ENCODE measurements at regions not wholly inside any gene's neighbourhood (a gene's known extent, or its start where the extent isn't known, plus 50 kb on each side); places are given as distances from the start of the nearest gene placed in this dataset.

GRCh38 chr4:166432842-166433241, 559.8 kb downstream of the TLL1 start:
- DNase-seq (ENCODE audit: extremely low read depth in 1 of 11, low read depth in 9 of 11, low spot score in 4 of 11), result no peak

DNA sequence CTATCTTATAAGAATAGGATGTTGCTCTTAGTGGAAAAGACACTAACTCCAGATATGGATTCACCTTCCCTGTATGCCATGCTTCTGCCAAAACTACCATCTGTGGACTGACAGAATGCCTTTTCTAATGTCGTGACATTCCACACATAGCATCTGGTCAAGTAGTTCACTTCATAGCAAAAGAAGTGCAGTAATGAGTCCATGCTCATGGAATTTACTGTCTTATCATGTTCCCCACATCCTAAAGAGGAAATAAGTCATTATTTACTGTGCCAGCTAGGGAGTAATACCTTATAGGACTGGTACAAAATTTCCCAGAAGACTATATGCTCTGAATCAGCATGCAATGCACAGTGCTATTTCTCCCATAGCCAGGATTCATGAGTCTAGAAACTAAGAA, 562.4 kb downstream of the TLL1 start:
- no peak for DNase-seq (ENCODE audit: extremely low read depth in 1 of 11, low read depth in 9 of 11, low spot score in 4 of 11)

- DNase-seq (ENCODE audit: extremely low read depth in 1 of 11, low read depth in 9 of 11, low spot score in 4 of 11), result no peak
Observed at GRCh38 chr4:166458756-166459155, 585.7 kb downstream of the TLL1 start.

DNA sequence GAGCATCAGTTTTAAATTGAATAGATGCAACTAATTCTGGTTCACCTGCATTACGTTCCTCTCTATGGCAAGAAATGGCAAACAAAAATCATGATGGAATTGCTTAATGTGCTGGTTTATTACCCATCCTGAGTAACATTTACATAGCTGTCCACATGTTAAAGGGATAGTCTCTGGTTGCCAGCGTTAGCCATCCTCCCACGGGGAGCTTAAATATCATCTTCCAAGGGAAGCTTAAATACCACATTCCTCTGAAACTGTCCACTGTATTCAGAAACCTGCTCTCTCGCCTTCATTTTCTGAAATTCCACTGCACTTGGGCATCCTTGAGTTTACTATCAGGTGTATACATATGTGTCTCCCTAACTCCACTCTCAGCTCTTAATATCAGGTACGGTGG, 586.6 kb downstream of the TLL1 start:
- DNase-seq (ENCODE audit: extremely low read depth in 1 of 11, low read depth in 9 of 11, low spot score in 4 of 11), result peak in 8 of 11 donors; percentile 2 to 25 (median 10)

DNA sequence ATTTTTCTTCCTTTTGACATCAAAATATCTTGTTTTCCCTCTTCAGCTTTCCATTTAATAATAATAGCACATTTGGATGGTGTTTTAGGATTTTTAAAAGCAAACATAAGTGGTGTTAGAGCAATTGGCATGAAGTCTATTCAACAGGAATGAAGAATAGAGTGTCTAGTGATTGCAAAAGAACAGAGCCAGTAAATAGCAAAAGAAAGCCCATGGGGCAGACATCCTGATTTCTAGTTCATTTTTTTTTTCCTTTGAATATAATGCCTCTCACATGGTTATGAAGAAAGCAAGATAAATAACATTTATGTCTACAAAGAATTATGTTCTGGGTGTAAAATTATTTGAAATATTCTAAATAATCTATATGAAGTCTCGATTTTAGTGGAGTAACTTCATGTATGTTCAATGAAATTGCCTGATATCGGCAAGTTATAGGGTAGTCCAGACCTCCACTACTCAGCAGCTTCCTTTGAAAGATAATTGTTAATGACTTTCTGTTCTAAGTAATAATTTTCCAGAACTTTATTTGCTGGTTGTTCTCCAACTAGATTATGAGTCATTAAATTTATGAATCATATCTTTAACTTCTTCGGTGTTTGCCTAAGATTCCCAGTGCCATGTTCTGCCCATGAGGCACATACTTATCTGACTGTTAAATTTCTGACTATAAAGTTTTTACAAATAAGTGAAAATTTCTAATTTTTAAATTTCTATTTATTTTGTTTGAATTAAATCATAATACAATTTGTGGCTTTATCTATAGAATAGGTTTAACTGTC, 587.9 kb downstream of the TLL1 start:
- DNase-seq (ENCODE audit: extremely low read depth in 1 of 11, low read depth in 9 of 11, low spot score in 4 of 11), result no peak

- no peak for DNase-seq (ENCODE audit: extremely low read depth in 1 of 11, low read depth in 9 of 11, low spot score in 4 of 11)
Observed at GRCh38 chr4:166481055-166481454, 608.0 kb downstream of the TLL1 start.

DNA sequence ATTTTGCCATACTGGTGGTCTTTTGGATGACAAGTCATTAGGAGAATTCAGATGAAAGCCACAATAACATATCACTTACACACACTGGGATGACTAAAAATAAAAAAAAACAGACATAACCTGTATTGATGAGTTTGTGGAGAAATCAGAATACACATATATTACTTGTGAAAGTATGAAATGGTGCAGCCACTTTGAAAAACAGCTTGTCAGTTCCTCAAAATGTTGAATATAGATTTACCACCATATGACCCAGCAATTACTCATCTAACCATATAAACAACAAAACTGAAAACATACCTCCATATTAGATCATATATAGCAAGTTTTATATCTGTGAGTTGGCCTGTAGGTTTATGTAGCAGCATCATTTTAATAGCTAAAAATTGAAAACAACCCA, 608.7 kb downstream of the TLL1 start:
- no peak for DNase-seq (ENCODE audit: extremely low read depth in 1 of 11, low read depth in 9 of 11, low spot score in 4 of 11)

- no peak for DNase-seq (ENCODE audit: extremely low read depth in 1 of 11, low read depth in 9 of 11, low spot score in 4 of 11)
Observed at GRCh38 chr4:166482758-166483157, 609.7 kb downstream of the TLL1 start.

DNA sequence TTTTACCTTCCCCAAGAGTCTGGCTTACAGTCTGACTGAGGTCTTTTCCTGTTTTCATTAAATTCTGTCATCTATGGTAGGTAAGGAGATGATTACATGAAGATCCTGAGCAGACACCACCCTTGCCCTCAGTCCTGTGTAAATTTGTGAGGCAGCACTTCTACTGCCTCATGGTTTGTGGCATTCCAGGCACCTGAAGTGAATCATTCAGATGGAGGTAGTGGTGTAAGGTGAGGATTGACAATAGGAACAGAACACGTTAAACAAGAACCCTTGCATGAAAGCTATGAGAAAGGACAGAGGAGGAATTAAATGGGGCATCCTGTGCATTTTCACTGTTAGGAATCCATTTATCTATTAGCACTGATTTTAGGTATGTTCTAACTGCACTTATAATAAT, 618.6 kb downstream of the TLL1 start:
- no peak for DNase-seq (ENCODE audit: extremely low read depth in 1 of 11, low read depth in 9 of 11, low spot score in 4 of 11)

- no peak for DNase-seq (ENCODE audit: extremely low read depth in 1 of 11, low read depth in 9 of 11, low spot score in 4 of 11)
Observed at GRCh38 chr4:166493924-166494345, 620.9 kb downstream of the TLL1 start.

DNA sequence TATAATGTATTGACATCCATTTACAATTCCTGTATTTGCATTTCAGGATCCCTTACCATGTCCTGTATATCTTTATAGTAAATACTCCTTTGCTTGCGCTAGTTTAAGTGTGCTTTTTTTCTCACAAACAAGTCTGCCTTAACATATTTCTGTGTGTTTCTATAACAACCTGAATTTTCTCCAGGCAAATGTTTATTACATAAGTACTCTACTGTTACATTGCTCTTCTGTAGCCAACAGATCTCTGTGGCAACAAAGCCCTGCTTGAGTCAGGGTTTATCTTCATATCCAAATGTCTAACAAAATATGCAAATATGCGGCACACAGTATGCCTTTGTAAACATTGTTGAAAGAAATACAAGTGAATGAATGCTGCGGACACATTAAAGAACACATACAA, 625.5 kb downstream of the TLL1 start:
- no peak for DNase-seq (ENCODE audit: extremely low read depth in 1 of 11, low read depth in 9 of 11, low spot score in 4 of 11)

- DNase-seq (ENCODE audit: extremely low read depth in 1 of 11, low read depth in 9 of 11, low spot score in 4 of 11), result no peak
Observed at GRCh38 chr4:166499820-166500219, 626.8 kb downstream of the TLL1 start.

- DNase-seq (ENCODE audit: extremely low read depth in 1 of 11, low read depth in 9 of 11, low spot score in 4 of 11), result peak in 6 of 11 donors; percentile 0 to 8 (median 3)
Observed at GRCh38 chr4:166501941-166502382, 628.9 kb downstream of the TLL1 start.

GRCh38 chr4:166502660-166503059, 629.6 kb downstream of the TLL1 start:
- DNase-seq (ENCODE audit: extremely low read depth in 1 of 11, low read depth in 9 of 11, low spot score in 4 of 11), result no peak

GRCh38 chr4:166506051-166506450, 633.0 kb downstream of the TLL1 start:
- no peak for DNase-seq (ENCODE audit: extremely low read depth in 1 of 11, low read depth in 9 of 11, low spot score in 4 of 11)

GRCh38 chr4:166512267-166512666, 639.2 kb downstream of the TLL1 start:
- DNase-seq (ENCODE audit: extremely low read depth in 1 of 11, low read depth in 9 of 11, low spot score in 4 of 11), result no peak

- no peak for DNase-seq (ENCODE audit: extremely low read depth in 1 of 11, low read depth in 9 of 11, low spot score in 4 of 11)
Observed at GRCh38 chr4:166518315-166518714, 645.3 kb downstream of the TLL1 start.

DNA sequence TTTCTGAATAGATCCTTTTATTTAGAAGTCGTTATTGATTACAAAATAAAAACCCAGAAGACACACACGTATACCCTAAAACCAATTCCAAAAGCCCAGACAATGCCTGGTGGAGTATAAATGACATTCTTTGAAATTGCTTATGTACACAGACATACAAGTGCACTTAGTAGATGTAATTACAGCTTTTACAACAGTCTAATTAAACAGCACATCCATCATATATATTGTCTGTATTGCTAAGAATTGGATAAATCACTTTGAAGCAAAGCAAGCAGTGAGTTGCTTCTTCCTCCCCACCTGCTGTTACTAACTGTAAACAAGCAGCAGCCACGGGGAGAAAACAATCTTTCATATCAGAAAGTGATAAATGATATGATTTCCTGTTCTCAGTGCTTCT, 645.7 kb downstream of the TLL1 start:
- DNase-seq (ENCODE audit: extremely low read depth in 1 of 11, low read depth in 9 of 11, low spot score in 4 of 11), result no peak

GRCh38 chr4:166519774-166520173, 646.7 kb downstream of the TLL1 start:
- no peak for DNase-seq (ENCODE audit: extremely low read depth in 1 of 11, low read depth in 9 of 11, low spot score in 4 of 11)

DNA sequence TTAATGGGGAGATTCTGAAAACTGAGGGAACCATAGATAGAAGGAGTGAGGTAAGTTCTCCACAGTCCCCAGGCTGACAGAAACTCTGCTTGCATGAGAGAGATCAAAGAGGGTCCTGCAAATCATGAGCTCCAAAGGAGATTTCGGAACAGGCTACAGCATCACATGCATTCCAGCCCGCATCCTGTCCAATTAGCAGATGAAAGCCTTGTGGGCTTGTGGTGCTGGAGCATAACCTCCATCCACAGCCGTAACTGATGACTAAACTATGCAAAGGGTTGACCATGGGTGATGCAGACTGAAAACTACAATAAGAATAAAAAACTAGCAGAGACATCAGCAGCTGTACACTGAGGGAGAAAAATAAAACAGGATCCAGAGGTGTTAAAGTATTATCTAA, 654.5 kb downstream of the TLL1 start:
- no peak for DNase-seq (ENCODE audit: extremely low read depth in 1 of 11, low read depth in 9 of 11, low spot score in 4 of 11)

- DNase-seq (ENCODE audit: extremely low read depth in 1 of 11, low read depth in 9 of 11, low spot score in 4 of 11), result no peak
Observed at GRCh38 chr4:166531703-166532102, 658.7 kb downstream of the TLL1 start.
